NCI-H460 (cell line): ENCODE measurements at regions not wholly inside any gene's neighbourhood (a gene's known extent, or its start where the extent isn't known, plus 50 kb on each side); places are given as distances from the start of the nearest gene placed in this dataset.
"Not testable (repeated sequence)": the region's sequence is repeated elsewhere in the genome, so short reads cannot be mapped to it uniquely, and the experiment has no call there.

Experiments used
- DNase-seq: peaks from one replicate; pipeline ENCODE4 v3.0.0-alpha.2; 2016; ENCODE audit warnings: low read depth; ENCODE audit errors: extremely low read depth

DNA sequence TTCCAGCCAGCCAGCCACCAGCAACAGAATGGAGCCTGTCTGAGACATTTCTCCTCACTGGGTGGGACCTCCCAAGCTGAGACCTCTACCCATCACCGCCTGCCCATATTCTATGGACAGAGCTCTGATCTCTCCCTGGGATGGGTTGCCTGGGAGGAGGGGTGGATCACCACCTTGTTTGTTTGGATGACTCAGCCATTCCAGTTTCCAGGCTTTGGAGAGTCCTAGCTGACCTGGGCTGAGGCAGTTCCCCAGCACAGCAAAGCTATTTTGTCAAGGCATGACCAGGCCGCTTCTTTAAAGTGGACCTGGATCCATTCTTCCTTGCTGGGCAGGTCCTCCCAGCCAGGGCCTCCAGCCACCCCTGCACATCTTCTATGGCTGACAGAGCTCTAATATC, 982.3 kb downstream of the DNAJB9 start:
- DNase-seq, result peak; percentile 7

DNA sequence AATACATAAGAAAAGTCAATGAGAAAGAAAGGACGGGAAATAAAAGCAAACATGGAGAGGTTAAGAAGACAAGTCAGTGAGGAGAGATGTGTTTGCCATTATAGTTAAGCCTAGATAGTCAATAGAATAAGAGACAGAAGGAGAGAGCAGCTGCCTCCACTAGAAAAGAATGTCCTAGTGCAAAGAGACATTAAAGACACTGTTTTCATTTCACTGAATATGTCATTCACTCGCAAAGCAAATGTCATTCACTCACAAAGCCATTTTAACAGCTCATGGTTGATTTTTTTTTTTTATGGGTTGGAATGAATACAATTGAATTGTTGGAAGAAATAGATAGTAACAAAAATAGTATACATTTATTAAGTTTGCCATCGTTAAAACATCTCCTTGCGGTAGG, 1007.6 kb downstream of the DNAJB9 start:
- no peak for DNase-seq

DNA sequence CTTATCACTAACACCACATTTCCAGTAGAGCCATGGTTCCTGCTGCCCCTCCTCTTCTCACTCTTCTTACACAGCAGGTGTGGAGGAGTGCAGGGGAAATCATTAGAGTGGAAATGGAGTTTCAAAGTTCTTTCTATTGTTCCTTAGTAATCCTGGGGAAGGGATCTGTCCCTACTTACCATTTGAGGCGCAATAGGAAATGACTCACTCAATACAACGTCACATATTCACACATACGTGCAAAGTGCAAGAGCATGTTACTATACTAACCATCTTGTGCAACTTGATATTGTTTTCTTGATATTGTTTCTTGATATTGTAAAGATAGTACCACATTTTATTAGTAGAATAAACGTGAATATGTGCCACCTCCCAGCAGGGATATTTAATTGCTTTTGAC, 1010.2 kb downstream of the DNAJB9 start:
- DNase-seq, result peak; percentile 62

DNA sequence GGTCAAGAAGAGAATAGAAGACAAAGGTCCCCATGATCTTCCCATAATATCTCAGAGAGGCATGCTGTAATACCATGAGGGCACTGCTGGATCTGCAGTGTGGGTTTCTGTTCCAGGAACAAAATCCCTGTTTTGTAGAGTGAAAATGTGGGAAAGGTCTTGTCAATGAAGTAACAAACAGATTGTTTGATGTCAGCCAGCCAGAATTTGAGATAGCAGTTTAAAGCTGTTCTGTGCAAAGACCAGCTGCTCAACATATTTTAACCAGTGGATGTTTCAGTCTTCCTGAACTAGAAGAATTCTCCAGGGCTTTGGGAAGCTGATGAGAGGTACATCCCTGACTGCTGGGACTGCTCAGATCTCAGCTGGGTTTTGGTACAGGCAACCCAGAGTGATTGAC, 1012.5 kb downstream of the DNAJB9 start:
- DNase-seq, result no peak

DNA sequence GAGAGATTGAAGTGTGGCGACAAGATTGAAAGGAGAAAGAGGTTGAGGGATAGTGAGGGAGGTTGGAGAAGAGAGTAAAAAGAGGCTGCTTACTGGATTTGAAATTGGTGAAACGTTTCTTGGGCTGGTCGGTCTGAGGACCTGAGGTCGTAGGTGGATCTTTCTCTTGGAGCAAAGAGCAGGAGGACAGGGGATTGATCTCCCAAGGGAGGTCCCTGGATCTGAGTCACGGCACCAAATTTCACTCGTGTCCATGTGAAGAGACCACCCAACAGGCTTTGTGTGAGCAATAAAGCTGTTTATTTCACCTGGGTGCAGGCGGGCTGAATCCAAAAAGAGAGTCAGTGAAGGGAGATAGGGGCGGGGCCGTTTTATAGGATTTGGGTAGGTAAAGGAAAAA, 1027.3 kb downstream of the DNAJB9 start:
- DNase-seq, result not testable (repeated sequence)

DNA sequence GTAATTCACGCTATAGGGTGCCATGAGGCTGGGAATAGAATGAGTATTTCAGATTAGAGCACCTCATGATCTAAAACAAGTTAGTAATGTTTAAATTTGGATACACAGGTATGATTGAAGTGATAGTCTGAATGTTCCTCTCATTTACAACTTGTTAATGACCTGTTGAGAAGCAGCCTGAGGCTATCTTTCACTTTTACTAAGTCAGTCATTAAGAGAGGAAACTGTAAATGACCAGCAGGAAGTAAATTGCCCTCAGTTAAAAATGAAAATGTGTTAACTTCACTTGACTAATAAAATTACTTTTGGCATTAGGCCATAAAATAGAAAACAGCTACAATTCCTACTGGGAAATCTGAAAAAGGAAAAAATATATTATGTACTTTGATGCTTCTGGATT, 1042.0 kb downstream of the DNAJB9 start:
- no peak for DNase-seq

DNA sequence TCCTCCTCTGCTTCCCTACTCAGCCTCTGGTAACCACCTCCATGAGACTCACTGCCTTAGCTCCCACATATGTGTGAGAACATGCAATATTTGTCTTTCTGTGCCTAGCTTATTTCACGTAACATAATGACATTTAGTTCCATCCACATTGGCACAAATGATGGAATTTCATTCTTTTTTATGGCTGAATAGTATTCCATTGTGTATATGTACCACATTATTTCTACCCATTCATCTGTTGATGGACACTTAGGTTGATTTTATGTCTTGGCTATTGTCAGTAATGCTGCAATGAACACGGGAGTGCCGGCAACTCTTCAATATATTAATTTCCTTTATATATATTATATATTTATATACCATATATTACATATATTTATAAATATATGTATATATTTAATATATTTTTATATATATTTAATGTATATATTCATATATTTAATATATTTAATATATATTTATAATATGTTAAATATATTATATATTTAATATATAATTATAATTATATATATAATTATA, 1046.9 kb downstream of the DNAJB9 start:
- DNase-seq, result no peak

DNA sequence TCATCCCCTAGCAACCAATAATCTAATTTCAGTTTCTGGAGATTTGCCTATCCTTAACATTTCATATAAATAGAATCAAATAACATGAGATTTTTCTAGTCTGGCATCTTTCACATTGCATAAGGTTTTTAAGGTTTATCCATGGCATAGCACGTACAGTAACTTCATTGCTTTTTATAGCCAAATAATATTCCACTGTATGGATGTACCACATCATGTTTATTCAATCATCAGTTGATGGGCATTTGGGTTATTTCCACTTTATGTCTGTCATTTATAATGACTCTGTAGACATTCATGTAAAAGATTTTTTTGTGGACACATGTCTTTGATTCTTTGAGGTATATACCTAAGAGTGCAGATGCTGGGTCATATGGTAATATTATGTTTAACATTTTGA, 1052.6 kb downstream of the DNAJB9 start:
- no peak for DNase-seq

DNA sequence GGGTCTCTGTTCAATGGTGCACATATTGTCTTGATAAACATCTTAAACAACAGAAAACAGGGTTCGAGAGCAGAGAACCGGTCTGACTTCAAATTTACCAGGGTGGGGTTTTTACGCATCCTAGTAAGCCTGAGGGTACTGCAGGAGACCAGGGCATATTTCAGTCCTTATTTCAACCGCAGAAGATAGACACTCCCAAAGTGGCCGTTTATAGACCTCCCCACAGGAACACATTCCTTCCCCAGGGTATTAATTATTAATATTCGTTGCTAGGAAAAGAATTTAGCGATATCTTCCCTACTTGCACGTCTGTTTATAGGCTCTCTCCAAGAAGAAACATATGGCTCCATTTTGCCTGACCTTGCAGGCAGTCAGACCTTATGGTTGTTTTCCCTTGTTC, 1063.2 kb downstream of the DNAJB9 start:
- not testable (repeated sequence) for DNase-seq

DNA sequence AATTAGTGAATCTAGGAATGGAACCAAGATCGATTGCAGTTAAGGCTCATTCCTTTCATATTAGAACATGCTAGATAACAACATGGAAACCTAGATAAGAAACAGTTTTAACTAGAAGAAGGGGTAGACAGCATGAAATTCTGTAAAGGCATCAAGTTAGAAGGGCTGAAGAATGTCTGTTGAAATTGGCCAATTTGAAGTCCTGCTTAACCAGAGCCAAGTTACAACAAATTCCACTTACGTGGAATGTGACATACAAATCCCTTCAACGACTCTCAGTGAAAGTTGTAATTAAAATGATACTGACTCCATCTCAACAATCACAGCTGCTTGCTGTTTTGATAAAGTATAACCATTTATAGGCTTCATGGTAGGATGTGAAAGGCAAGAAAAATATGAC, 1065.7 kb downstream of the DNAJB9 start:
- DNase-seq, result no peak

DNA sequence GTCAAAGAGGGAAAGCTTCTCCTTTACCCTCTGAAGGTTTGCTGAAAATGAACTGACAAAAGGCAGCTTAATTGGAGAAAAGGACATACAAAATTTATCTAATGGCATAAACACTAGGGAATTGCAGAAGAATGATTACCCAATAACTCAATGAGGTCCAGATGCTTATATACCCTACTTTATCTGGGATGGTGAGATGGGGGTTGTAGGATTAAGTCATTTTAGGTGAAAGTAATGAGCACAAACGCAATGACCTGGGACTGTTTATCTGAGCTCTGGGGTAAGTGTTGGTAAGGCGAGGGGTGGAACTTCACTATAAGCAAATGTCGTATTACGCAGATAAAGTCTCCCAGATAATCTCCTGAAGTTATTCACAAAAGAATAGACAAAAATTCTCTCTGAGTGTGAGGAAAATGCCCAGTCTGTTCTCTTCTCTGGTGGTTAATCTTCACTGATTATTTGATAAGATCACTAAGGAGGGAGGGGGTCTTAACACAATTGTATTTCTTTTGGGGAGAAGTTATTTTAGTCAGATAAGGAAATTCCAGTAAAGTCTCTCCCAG, 1067.8 kb downstream of the DNAJB9 start:
- no peak for DNase-seq

DNA sequence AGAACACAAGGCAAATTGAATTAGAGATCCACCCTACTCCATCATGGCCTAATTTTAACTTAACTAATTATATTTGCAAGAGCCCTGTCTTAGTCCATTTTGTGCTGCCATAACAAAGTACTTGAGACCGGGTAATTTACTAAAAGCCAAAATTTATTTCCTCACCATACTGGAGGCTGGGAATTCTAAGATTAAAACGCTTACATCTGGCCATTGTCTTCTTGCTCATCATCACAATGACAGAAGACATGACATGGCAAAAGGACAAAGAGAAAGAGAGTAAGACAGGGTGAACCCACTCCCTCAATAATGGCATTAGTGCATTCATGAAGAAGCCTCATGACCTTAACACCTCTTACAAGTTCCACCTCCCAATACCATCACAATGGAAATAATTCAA, 1068.6 kb downstream of the DNAJB9 start:
- DNase-seq, result no peak

DNA sequence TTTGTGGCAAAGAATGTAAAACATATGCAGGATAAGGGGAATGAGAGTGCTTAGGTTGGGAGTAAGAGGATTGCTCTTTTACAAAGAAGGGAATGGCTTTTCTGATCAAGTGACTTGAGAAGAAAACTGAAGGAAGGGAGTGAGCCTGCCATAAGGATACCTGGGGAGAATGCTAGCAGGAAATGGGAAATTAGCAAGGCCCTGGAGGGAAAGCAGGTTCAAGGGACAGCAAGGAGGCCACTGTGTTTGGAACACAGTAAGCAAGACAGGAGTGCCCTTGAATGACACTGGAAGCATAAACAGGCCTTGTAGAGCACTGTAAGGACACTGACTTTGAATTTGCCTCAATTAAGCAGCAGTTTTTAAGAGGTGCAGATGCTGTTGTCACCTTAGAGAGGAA, 1069.9 kb downstream of the DNAJB9 start:
- DNase-seq, result no peak

DNA sequence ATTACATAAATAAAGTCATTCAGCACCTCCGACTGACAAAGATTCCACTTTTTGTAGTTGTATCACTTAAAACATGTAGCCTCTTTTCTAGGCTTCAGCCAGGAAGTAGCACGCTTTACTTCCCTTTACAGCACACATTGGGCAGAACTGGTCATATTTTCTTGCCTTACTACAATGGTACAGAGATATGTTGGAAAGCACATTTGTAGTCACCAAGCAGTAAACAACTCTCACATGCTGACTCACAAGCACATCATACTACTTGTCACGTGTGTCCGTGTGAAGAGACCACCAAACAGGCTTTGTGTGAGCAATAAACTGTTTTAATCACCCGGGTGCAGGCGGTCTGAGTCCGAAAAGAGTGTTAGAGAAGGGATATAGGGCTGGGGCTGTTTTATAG, 1071.8 kb downstream of the DNAJB9 start:
- DNase-seq, result no peak

DNA sequence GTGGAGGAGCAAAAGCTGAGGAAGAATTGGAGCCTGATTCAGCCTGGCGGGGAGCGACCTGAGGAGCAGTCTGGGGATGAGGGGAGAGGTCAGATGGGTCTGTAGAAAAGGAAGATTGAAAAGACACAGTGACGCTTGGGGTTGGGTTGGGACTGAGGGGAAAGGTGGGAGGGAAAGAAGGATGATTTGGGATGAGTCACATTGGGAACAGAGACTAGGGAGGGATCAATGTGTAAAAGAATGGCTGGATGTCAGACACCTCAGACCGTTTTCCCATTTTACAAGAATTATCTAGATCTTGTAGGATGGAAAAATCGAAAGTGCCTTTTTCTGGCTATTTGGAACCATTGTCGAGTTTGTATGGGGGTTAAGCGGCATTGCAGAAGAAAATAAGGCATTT, 1076.5 kb downstream of the DNAJB9 start:
- no peak for DNase-seq

DNA sequence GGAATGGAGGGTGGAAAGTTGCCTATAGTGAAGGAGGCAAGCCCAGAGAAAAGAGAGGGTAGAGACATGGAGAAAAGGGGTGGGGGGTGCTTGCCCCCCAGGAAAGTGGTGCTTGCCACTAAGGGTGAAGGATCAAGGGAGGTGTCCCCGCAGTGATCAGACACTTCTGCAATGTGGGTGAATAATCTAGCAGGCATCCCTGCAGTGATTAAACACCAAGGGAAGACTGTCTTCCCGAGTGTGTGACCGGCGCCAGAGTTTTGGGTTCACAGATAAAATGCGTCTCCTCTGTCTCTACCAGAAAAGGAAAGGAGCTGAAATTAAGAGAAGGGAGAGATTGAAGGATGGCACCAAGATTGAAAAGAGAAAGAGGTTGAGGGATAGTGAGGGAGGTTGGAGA, 1076.9 kb downstream of the DNAJB9 start:
- not testable (repeated sequence) for DNase-seq

DNA sequence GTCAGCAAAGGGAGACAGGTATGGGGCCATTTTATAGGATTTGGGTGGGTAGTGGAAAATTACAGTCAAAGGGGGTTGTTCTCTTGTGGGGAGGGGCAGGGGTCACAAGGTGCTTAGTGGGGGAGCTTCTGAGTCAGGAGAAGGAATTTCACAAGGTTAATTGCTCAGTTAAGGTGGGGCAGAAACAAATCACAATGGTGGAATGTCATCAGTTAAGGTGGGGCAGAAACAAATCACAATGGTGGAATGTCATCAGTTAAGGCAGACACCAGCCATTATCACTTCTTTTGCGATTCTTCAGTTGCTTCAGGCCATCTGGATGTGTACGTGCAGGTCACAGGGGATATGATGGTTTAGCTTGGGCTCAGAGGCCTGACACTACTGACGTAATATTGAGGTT, 1077.6 kb downstream of the DNAJB9 start:
- DNase-seq, result not testable (repeated sequence)

DNA sequence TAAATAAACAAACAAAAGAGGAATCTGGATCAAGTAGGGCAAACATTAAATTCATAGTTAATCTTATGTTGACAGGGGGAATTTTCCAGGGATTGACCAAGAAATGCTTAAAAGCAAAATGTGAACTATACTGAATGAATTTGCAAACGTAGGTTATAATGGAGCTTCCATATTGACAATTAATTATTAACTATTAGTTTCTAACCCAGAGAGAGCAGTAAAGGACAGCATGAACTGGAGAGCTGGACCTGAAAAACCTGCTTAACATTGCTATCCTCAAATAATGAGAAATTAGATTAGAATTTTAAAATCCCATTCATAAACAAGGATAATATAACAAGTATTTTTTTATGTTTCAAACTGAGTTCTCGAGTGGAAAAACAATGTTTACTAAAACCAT, 1089.6 kb downstream of the DNAJB9 start:
- no peak for DNase-seq

DNA sequence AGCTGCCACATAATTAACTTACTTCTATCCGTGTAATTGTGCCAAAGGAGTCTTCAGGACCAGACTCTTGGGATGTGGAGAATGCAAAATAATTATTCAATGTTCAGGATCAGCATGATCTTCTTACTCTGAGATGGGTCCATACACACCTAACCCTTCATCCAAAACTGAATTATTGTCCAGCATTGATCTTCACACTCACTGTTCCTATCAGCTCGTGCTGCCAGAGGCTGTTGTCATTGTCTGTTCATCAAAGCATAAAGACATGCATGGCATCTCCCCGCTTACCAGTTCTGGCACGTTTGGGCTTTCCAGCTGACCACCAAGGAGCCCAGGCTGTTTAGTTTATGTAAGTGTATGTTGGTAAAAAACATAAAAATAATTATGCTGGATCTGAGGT, 1090.7 kb downstream of the DNAJB9 start:
- no peak for DNase-seq

DNA sequence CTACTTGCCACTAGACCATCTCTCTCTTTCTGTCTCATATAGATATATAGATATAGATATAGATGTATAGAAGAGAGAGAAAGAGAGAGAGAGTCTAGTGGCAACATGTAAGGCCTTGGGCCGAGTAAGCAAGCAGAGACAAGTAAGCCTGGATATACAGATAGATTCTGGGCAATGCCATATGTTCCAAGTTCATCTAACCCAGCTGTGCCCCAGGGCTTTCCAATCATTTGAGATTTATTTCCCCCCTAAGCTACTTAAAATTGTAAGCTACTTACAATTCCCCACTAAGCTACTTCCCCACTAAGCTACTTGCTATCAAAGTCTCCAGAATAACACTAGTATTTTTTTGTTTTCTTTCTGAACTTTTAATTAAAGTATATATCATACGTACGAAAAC, 1094.1 kb downstream of the DNAJB9 start:
- no peak for DNase-seq

DNA sequence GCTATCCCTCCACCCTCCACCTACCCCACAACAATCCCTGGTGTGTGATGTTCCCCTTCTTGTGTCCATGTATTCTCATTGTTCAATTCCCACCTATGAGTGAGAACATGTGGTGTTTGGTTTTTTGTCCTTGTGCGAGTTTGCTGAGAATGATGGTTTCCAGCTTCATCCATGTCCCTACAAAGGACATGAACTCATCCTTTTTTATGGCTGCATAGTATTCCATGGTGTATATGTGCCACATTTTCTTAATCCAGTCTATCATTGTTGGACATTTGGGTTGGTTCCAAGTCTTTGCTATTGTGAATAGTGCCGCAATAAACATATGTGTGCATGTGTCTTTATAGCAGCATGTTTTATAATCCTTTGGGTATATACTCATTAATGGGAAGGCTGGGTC, 1117.6 kb downstream of the DNAJB9 start:
- DNase-seq, result not testable (repeated sequence)

DNA sequence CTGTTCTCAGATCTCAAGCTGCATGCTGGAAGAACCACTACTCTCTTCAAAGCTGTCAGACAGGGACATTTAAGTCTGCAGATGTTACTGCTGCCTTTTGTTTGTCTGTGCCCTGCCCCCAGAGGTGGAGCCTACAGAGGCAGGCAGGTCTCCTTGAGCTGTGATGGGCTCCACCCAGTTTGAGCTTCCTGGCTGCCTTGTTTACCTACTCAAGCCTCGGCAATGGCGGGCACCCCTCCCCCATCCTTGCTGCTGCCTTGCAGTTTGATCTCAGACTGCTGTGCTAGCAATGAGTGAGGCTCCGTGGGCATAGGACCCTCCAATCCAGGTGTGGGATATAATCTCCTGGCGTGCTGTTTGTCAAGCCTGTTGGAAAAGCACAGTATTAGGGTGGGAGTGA, 1122.9 kb downstream of the DNAJB9 start:
- not testable (repeated sequence) for DNase-seq
